ENCODE measurements at regions not wholly inside any gene's neighbourhood (a gene's known extent, or its start where the extent isn't known, plus 50 kb on each side); places are given as distances from the start of the nearest gene placed in this dataset.

DNA sequence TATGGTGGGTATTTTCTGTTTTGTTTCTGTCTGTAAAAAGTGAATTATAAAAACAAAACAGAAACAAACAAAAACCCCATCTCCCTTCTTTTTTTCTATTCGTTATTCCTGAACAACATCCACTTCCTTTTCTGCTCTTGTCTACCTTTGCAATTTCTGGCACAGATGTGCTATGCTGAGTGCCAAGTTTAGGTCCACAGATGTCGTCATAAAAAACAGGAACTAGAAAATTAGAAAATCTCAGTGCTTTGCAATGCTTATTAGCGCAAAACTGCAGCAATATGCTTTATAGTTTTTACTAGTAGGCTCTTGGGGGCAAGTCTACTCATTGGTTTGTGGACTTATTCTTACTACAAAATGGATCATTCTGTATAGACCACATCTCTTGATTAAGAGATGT, 94.2 kb upstream of the PRKCQ start:
- TF ChIP-seq, protein P1, sequence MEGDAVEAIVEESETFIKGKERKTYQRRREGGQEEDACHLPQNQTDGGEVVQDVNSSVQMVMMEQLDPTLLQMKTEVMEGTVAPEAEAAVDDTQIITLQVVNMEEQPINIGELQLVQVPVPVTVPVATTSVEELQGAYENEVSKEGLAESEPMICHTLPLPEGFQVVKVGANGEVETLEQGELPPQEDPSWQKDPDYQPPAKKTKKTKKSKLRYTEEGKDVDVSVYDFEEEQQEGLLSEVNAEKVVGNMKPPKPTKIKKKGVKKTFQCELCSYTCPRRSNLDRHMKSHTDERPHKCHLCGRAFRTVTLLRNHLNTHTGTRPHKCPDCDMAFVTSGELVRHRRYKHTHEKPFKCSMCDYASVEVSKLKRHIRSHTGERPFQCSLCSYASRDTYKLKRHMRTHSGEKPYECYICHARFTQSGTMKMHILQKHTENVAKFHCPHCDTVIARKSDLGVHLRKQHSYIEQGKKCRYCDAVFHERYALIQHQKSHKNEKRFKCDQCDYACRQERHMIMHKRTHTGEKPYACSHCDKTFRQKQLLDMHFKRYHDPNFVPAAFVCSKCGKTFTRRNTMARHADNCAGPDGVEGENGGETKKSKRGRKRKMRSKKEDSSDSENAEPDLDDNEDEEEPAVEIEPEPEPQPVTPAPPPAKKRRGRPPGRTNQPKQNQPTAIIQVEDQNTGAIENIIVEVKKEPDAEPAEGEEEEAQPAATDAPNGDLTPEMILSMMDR (IDR thresholded peaks at IDR 0.05 in 2 of 3, conservative IDR thresholded peaks at IDR 0.05 in 1 of 3; ENCODE audit: borderline replicate concordance in 1 of 3, insufficient read depth in 1 of 3, low read depth in 2 of 3, low read length in 2 of 3): no peak
- TF ChIP-seq POLR2A (IDR thresholded peaks at IDR 0.05; ENCODE audit: borderline replicate concordance, extremely low read depth, insufficient read depth, insufficient read length) (no peak), EGR1 (IDR thresholded peaks at IDR 0.05; ENCODE audit: low read depth) (no peak)

All from HCT116 (cell line).